Breast epithelium (tissue), 4 donors: ENCODE measurements at regions not wholly inside any gene's neighbourhood (a gene's known extent, or its start where the extent isn't known, plus 50 kb on each side); places are given as distances from the start of the nearest gene placed in this dataset.

Experiments
- DNase-seq, 2 donors: peaks; one replicate each; pipeline ENCODE4 v3.0.0-alpha.2; 2019; ENCODE audit warnings: low spot score in 2 of 2
- H3K27ac ChIP-seq, 2 donors: fragments of 200-600 bp; sonication (generic) in 1 of 2; one replicate each; pipeline ENCODE4 v1.5.1; 2016 to 2019; ENCODE audit warnings: mild to moderate bottlenecking in 1 of 2
- H3K27me3 ChIP-seq, 2 donors: fragments of 200-600 bp; sonication (generic) in 1 of 2; one replicate each; pipeline versions ENCODE4 v1.5.1 to v1.6.0; 2017 to 2019; ENCODE audit warnings: control low read depth in 1 of 2, mild to moderate bottlenecking in 1 of 2
- H3K36me3 ChIP-seq: fragments of 200-600 bp; one replicate; pipeline ENCODE4 v1.5.1; 2019
- H3K4me1 ChIP-seq, 2 donors: fragments of 200-600 bp; sonication (generic); one replicate each; pipeline ENCODE4 v1.5.1; 2016 to 2019; ENCODE audit warnings: control low read depth in 1 of 2
- H3K4me3 ChIP-seq, 3 donors: fragments of 200-600 bp; sonication (generic); 1 replicate in 2 of 3; 2 replicates in 1 of 3; pipeline ENCODE4 v1.5.1; 2016 to 2019; ENCODE audit warnings: mild to moderate bottlenecking in 3 of 3, moderate library complexity in 2 of 3
- H3K9me3 ChIP-seq, 2 donors: fragments of 200-600 bp; sonication (generic) in 1 of 2; one replicate each; pipeline ENCODE4 v1.5.1; 2016 to 2019; ENCODE audit warnings: control low read depth in 1 of 2
- POLR2A ChIP-seq: fragments of 450-650 bp; IDR thresholded peaks from one replicate; pipeline ENCODE4 v1.6.1; 2016; ENCODE audit warnings: antibody characterized with exemption, mild to moderate bottlenecking, moderate library complexity
- POLR2AphosphoS5 ChIP-seq, 3 donors: sonication (generic); formaldehyde crosslinking; IDR thresholded peaks; one replicate each; pipeline ENCODE4 v1.6.1; 2017; ENCODE audit warnings: antibody characterized with exemption in 3 of 3
- intact Hi-C: fragments of 100-400 bp; cut with DNase I; formaldehyde crosslinking; loops from one replicate; pipeline ENCODE4 v1.15.1; 2023; ENCODE audit warnings: low total_unique reads
- TF ChIP-seq, protein P1 (sequence below), 3 donors: fragments of 450-650 bp; IDR thresholded peaks; one replicate each; pipeline ENCODE4 v1.5.1; 2016 to 2017; ENCODE audit warnings: antibody characterized with exemption in 3 of 3, mild to moderate bottlenecking in 3 of 3, moderate library complexity in 3 of 3

DNA sequence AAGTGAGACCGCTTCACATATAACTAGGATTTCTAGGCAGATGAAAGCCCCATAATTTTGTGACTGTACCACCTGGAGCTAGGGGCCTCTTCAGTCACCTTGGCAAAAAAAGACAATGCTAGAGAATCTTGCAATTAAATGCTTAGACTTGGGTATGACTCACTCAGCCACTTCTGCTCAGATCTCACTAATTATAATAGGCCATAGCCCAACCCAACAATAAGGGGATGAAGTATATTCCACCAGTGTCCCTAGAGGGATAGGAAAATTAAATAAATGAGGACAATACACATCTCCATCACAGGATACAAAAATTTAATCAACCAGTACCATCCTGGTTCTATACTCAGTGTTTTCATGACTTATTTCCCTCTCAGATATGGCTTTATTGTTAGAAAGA lies 1079.9 kb upstream of the C9orf72 start:
- Histone ChIP-seq H3K36me3 (no peaks in the 10 kb centered on the region), H3K27ac (no peak overlapping the region)
- intact Hi-C loops = no loop called here

DNA sequence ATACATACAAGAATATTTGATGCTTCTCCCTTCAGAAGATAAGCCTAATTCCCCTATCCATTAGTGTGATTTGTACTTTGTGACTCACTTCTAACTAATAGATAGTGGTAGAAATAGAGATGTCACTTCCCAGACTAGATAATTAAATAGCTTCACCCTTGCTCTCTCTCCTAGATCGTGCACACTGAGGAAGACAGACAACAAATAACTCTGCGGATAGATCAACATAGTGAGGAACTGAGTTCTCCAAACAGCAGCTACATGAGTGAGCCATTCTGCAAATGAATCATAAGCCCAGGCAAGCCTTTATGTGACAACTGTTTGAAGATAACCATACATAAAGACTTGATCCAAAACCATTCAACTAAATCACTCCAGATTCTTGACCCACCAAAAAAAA lies 1083.4 kb upstream of the C9orf72 start:
- TF ChIP-seq POLR2A = no peak
- TF ChIP-seq, protein P1, sequence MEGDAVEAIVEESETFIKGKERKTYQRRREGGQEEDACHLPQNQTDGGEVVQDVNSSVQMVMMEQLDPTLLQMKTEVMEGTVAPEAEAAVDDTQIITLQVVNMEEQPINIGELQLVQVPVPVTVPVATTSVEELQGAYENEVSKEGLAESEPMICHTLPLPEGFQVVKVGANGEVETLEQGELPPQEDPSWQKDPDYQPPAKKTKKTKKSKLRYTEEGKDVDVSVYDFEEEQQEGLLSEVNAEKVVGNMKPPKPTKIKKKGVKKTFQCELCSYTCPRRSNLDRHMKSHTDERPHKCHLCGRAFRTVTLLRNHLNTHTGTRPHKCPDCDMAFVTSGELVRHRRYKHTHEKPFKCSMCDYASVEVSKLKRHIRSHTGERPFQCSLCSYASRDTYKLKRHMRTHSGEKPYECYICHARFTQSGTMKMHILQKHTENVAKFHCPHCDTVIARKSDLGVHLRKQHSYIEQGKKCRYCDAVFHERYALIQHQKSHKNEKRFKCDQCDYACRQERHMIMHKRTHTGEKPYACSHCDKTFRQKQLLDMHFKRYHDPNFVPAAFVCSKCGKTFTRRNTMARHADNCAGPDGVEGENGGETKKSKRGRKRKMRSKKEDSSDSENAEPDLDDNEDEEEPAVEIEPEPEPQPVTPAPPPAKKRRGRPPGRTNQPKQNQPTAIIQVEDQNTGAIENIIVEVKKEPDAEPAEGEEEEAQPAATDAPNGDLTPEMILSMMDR (IDR thresholded peaks at IDR 0.05) = no peak
- TF ChIP-seq POLR2AphosphoS5 (IDR thresholded peaks at IDR 0.05) = no peak
- Histone ChIP-seq H3K27ac (no peak overlapping the region), H3K4me1 (no peaks in the 10 kb centered on the region), H3K36me3 (no peaks in the 10 kb centered on the region), H3K9me3 (no peaks in the 10 kb centered on the region), H3K4me3 (no peak overlapping the region), H3K27me3 (no peaks in the 10 kb centered on the region)
- no peak for DNase-seq
- intact Hi-C loops = no loop called here

More for the DNA sequence above, 1079.9 kb upstream of the C9orf72 start:
- Histone ChIP-seq H3K9me3 (no peaks in the 10 kb centered on the region), H3K4me3 (no peak overlapping the region), H3K4me1 (no peaks in the 10 kb centered on the region), H3K27me3 (no peaks in the 10 kb centered on the region)
- TF ChIP-seq, protein P1 (IDR thresholded peaks at IDR 0.05) = no peak
- TF ChIP-seq POLR2A (no peak), POLR2AphosphoS5 (IDR thresholded peaks at IDR 0.05) (no peak)
- no peak for DNase-seq

DNA sequence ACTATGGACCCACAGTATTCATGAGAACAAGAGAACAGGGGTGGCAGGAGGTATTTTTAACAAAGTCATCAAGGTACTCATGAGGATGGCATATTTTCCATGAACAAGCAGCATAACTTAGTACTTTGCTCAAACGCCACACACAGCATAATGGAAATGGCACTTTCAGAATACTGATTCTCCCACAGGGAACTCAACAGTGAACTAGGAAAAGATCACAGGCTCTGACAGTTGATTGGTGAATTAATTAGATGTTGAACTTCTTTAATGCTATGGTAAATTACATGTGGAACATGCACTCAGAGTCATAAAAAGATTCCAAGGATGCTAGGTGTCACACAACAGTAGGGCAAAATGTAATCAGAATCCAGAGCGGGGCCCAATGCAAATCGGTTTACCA lies 1088.6 kb upstream of the C9orf72 start:
- Histone ChIP-seq H3K27me3 (no peaks in the 10 kb centered on the region), H3K36me3 (no peaks in the 10 kb centered on the region), H3K4me1 (no peaks in the 10 kb centered on the region), H3K27ac (no peak overlapping the region), H3K9me3 (no peaks in the 10 kb centered on the region), H3K4me3 (no peak overlapping the region)
- TF ChIP-seq POLR2AphosphoS5 (IDR thresholded peaks at IDR 0.05) (no peak), POLR2A (no peak)
- TF ChIP-seq, protein P1 (IDR thresholded peaks at IDR 0.05) = no peak
- DNase-seq = no peak
- intact Hi-C loops = no loop called here

DNA sequence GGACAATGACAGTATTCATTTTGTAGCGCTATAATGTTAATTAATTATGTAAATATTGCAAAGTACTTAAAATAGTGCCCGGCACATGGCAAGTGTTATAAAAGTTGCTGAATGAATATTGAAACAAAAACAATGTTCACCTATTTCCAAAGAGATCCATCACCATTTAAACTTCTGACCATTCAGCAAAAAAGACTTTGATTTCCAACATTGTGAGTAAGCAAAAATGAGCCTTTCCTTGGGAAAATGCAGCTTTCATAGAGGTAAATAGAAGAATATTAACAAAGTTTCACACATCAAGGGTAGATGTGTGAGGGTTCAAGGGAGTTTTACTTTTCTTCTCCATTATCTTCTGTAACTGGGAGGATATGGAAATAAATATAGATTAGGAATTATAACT lies 1089.4 kb upstream of the C9orf72 start:
- H3K27ac ChIP-seq = no peak overlapping the region
- H3K4me3 ChIP-seq = no peak overlapping the region
- no peaks in the 10 kb centered on the region for H3K36me3 ChIP-seq
- TF ChIP-seq POLR2A (no peak), POLR2AphosphoS5 (IDR thresholded peaks at IDR 0.05) (no peak)
- TF ChIP-seq, protein P1 (IDR thresholded peaks at IDR 0.05) = no peak
- no peaks in the 10 kb centered on the region for H3K27me3 ChIP-seq
- intact Hi-C loops = no loop called here
- no peak for DNase-seq
- H3K4me1 ChIP-seq = no peaks in the 10 kb centered on the region
- no peaks in the 10 kb centered on the region for H3K9me3 ChIP-seq

DNA sequence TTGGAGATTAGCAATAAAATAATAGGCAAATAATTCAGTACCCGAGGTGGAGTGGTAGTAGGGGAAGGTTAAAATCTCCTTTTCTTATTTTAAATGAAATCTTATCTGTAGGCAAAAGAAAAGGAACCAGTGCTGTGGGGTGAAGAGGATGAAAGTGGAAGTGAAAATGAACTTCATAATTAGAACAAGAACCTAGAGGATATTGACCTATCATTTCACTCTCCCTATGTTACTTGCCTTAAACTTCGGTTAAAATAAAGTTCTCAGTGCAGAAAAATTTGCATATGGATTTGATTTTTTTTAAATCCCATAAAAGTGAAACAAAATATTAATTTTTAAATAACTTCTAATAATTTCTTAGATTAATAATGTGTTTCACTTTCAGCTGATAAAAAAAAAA lies 1094.9 kb upstream of the C9orf72 start:
- Histone ChIP-seq H3K27me3 (no peaks in the 10 kb centered on the region), H3K4me1 (no peaks in the 10 kb centered on the region), H3K4me3 (no peak overlapping the region), H3K27ac (no peak overlapping the region), H3K36me3 (no peaks in the 10 kb centered on the region), H3K9me3 (no peaks in the 10 kb centered on the region)
- intact Hi-C loops = no loop called here
- TF ChIP-seq, protein P1 (IDR thresholded peaks at IDR 0.05) = no peak
- TF ChIP-seq POLR2A (no peak), POLR2AphosphoS5 (IDR thresholded peaks at IDR 0.05) (no peak)
- no peak for DNase-seq
